Body of pancreas (tissue), 4 donors: ENCODE measurements at regions not wholly inside any gene's neighbourhood (a gene's known extent, or its start where the extent isn't known, plus 50 kb on each side); places are given as distances from the start of the nearest gene placed in this dataset.

ENCODE experiments used
- CTCF ChIP-seq, 7 experiments: fragments of 450-650 bp in 4 of 7; fragments of 200-600 bp in 3 of 7; sonication (generic) in 3 of 7; IDR thresholded peaks; one replicate each; pipeline ENCODE4 v1.5.1; 2016 to 2019; ENCODE audit warnings: antibody characterized with exemption in 7 of 7
- POLR2A ChIP-seq, 3 donors: fragments of 450-650 bp; IDR thresholded peaks; one replicate each; pipeline ENCODE4 v1.6.1; 2016; ENCODE audit warnings: antibody characterized with exemption in 3 of 3, mild to moderate bottlenecking in 2 of 3

GRCh38 chr20:60286764-60287163, 328.5 kb downstream of the CDH26 start:
- TF ChIP-seq CTCF (IDR thresholded peaks at IDR 0.05) (no peak), POLR2A (IDR thresholded peaks at IDR 0.05) (no peak)
